IPS-15b (cell line): ENCODE measurements at regions not wholly inside any gene's neighbourhood (a gene's known extent, or its start where the extent isn't known, plus 50 kb on each side); places are given as distances from the start of the nearest gene placed in this dataset.

ENCODE experiments used
- H3K27me3 ChIP-seq: one replicate; pipeline ENCODE4 v1.6.1; 2013; ENCODE audit warnings: low read length; ENCODE audit not compliant: control insufficient read depth, insufficient read depth
- H3K36me3 ChIP-seq: one replicate; pipeline ENCODE4 v1.6.1; 2013; ENCODE audit warnings: low read length; ENCODE audit not compliant: control insufficient read depth, insufficient read depth
- H3K4me1 ChIP-seq: one replicate; pipeline ENCODE4 v1.6.1; 2013; ENCODE audit warnings: mild to moderate bottlenecking, low read length; ENCODE audit not compliant: control insufficient read depth, insufficient read depth
- H3K4me3 ChIP-seq: one replicate; pipeline ENCODE4 v1.5.1; 2013; ENCODE audit warnings: low read depth, low read length
- H3K9ac ChIP-seq: one replicate; pipeline ENCODE4 v1.6.1; 2013; ENCODE audit warnings: low read depth, mild to moderate bottlenecking, low read length
- H3K9me3 ChIP-seq: one replicate; pipeline ENCODE4 v1.6.1; 2013; ENCODE audit warnings: mild to moderate bottlenecking, low read length; ENCODE audit not compliant: control insufficient read depth, insufficient read depth

DNA sequence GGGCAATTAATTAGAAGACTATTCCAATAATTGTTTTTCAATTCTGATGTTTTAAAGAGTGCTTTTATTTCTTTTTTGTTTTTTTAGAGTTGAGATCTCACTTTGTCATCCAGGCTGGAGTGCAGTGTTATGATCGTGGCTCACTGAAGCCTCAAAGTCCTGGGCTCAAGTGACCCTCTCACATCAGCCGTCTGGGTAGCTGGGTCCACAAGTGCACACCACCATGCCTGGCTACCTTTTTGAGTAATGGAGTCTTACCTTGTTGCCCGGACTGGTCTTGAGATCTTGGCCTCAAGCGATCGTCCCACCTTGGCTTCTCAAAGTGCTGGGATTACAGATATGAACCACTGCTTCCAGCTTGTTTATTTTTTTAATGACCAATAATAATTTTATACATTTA lies 207.8 kb downstream of the NDFIP2 start:
- H3K27me3 ChIP-seq, result no peaks in the 10 kb centered on the region
- no peaks in the 10 kb centered on the region for H3K9me3 ChIP-seq
- no peaks in the 10 kb centered on the region for H3K36me3 ChIP-seq
- no peak overlapping the region for H3K9ac ChIP-seq
- H3K4me1 ChIP-seq, result no peaks in the 10 kb centered on the region
- no peak overlapping the region for H3K4me3 ChIP-seq

DNA sequence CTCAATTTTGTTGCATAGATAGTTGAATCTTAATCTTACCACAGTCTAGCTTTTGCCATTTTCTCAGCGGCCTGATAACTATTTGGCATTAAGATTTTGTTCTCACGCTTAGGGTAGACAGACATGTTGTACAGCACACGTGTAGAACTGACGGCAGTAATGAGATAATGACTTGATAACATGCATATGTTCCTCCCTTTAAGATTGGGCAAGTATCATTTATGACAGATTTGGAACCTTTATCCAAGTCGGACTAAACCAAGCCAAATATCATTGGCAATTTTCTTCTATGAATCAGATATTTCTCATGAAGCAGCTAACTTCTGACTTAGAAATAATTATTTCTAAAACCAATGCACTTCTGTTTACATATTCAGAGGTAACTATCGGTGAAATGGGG lies 205.5 kb downstream of the NDFIP2 start:
- H3K9me3 ChIP-seq, result no peaks in the 10 kb centered on the region

DNA sequence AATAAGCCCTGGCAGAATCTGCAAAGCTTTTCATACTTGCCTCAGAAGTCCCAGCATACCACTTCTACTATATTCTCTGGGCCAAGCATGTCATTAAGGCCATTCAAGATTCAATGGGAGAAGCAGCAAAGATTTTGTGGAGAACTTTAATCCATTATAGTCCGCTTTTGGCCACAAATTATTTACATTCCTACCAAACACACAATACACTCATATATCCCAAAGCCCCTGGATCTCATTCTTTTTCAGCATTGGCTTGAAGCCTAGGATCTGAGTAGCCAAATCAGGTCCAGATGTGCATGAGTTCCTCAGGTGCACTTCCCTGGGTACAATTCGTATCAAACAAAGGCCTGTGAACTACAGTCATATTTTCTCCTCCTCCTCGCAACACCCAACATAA lies 203.4 kb downstream of the NDFIP2 start:
- H3K27me3 ChIP-seq, result no peaks in the 10 kb centered on the region
- H3K4me1 ChIP-seq, result no peaks in the 10 kb centered on the region
- H3K4me3 ChIP-seq, result no peak overlapping the region
- H3K9me3 ChIP-seq, result no peaks in the 10 kb centered on the region
- no peaks in the 10 kb centered on the region for H3K36me3 ChIP-seq
- no peak overlapping the region for H3K9ac ChIP-seq

More for the DNA sequence above, 205.5 kb downstream of the NDFIP2 start:
- H3K4me1 ChIP-seq, result no peaks in the 10 kb centered on the region
- H3K27me3 ChIP-seq, result no peaks in the 10 kb centered on the region
- H3K36me3 ChIP-seq, result no peaks in the 10 kb centered on the region
- H3K4me3 ChIP-seq, result no peak overlapping the region
- no peak overlapping the region for H3K9ac ChIP-seq

DNA sequence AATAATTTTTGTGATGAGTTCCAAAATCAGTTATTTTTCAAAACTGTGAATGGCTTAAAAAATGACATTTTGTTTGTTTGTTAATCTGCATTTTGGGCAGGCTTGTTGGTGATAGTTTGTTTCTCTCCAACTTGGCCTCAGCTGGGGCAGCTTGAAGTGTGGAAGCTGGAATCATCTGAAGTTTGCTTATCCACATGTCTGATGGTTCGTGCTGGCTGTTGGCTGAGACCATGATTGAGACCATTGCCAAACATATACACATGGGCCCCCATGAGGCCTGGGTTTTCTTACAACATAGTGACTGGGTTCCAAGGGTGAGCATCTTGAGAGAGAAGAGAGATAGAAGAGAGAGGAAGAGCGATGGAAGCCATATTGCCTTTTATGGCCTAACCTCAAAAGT lies 201.2 kb downstream of the NDFIP2 start:
- Histone ChIP-seq H3K4me1 (no peaks in the 10 kb centered on the region), H3K36me3 (no peaks in the 10 kb centered on the region), H3K4me3 (no peak overlapping the region), H3K27me3 (no peaks in the 10 kb centered on the region), H3K9ac (no peak overlapping the region), H3K9me3 (no peaks in the 10 kb centered on the region)

DNA sequence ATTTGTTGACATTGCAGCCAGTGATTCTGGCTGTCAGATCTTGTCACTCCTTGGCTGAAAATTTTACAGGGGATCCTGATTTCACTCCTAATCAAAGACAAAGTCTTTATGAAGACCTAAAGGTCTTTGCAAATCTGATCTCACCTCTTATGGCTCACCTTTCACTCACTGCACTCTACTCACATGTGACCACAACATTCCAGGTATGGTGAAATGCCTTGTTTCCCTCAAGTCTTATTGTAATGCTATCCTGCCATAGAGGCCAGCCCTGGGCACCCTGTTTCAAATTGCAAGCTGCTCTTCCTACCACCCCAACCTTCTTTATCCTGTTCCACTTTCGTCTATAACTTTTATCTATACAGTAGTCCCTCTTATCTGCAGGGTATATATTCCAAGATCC lies 200.1 kb downstream of the NDFIP2 start:
- Histone ChIP-seq H3K4me3 (no peak overlapping the region), H3K9ac (no peak overlapping the region), H3K4me1 (no peaks in the 10 kb centered on the region), H3K9me3 (no peaks in the 10 kb centered on the region), H3K27me3 (no peaks in the 10 kb centered on the region), H3K36me3 (no peaks in the 10 kb centered on the region)

DNA sequence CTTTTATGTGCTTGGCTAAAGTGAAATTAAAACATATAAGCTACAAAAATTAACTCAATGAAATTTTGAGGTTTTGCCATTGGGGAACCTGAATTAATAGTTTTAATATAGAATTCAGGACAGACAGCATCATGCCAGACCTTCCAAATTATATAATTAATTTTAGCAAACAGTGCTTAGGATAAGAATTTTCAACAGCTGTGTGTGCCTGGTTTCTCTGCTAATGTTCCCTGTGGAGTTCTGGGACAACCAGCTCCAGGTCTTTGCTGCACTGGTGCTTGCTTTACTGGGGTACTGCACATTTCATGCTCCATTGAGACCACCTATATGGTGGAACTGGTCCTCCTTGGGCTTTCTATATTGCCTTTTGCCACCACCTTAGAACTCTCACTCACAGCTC lies 199.5 kb downstream of the NDFIP2 start:
- Histone ChIP-seq H3K27me3 (no peaks in the 10 kb centered on the region), H3K9ac (no peak overlapping the region), H3K36me3 (no peaks in the 10 kb centered on the region), H3K4me1 (no peaks in the 10 kb centered on the region), H3K9me3 (no peaks in the 10 kb centered on the region), H3K4me3 (no peak overlapping the region)

DNA sequence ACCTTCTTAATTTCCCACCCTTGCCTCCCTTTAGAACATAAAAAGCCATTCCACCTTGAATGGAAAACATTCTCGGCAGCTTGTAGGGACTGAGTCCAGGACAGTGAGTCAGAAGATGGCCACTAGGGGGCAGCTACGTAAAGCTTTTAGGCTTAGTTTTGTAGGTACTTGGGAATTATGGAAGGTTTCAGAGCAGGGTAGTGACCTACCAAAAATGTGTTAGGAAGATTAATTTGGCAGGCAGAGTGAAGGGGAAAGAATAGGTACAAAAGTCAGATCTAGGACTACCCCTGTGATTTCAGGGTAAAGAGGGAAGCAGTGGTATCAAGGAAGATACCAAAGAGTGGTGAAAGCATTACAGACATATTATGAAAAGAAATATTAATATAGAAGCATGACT lies 198.4 kb downstream of the NDFIP2 start:
- Histone ChIP-seq H3K27me3 (no peaks in the 10 kb centered on the region), H3K4me1 (no peaks in the 10 kb centered on the region), H3K9ac (no peak overlapping the region), H3K9me3 (no peaks in the 10 kb centered on the region), H3K36me3 (no peaks in the 10 kb centered on the region), H3K4me3 (no peak overlapping the region)

DNA sequence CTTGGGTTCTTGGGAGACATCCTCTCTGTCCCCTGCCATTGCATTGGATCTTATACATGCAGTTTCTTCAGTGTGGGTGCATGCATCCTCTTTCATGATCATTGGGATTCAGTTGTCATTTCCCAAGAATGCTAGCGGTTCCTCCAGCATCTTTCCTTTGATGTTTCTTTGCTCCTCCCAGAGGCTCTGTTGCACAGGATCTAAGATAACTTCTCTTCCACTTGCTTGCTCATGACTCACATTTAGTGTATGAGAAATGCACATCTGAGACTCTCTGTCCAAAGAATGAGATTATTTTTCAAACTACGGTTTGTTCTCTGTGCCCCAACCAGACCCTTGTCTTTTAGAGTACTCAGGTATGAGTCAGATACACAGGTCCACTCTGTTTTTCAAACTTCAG lies 197.1 kb downstream of the NDFIP2 start:
- H3K4me1 ChIP-seq, result no peaks in the 10 kb centered on the region
- no peak overlapping the region for H3K4me3 ChIP-seq
- no peak overlapping the region for H3K9ac ChIP-seq
- H3K27me3 ChIP-seq, result no peaks in the 10 kb centered on the region
- H3K36me3 ChIP-seq, result no peaks in the 10 kb centered on the region
- H3K9me3 ChIP-seq, result no peaks in the 10 kb centered on the region

DNA sequence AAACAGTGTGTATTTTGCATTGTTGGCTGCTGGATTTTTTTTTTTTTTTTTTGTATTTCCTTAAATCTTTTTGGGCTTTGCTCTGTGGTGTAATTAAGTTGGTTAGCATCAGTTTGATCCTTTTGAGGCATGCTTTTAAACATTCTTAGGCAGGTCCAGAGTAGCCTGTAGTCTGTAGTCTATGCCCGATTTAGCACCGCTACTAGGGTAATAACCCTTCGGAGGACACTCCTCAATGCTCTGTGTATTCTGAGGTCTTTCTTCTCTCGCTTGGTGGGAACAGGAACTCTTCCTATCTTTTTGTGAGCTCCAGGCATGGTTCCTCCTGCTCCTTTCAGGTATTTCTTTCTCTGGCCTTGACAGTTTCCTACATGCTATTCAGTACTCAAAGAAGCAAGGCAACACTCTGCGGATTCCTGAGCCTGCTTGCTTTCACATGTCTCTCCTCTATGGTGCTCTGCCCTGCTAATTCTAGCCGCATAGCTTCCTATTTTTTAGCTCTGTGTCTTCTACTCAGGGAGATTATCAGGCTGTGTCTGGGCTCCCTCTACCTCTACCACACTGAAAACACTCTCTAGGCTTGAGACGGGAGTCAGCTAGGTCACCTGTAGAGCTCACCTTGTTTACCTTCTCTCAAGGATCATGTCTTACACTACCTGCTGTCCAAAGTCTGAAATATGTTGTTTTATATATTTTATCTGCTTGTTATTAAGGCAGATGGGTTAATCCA lies 195.1 kb downstream of the NDFIP2 start:
- Histone ChIP-seq H3K27me3 (no peaks in the 10 kb centered on the region), H3K9me3 (no peaks in the 10 kb centered on the region), H3K9ac (no peak overlapping the region), H3K4me3 (no peak overlapping the region), H3K36me3 (no peaks in the 10 kb centered on the region), H3K4me1 (no peaks in the 10 kb centered on the region)

DNA sequence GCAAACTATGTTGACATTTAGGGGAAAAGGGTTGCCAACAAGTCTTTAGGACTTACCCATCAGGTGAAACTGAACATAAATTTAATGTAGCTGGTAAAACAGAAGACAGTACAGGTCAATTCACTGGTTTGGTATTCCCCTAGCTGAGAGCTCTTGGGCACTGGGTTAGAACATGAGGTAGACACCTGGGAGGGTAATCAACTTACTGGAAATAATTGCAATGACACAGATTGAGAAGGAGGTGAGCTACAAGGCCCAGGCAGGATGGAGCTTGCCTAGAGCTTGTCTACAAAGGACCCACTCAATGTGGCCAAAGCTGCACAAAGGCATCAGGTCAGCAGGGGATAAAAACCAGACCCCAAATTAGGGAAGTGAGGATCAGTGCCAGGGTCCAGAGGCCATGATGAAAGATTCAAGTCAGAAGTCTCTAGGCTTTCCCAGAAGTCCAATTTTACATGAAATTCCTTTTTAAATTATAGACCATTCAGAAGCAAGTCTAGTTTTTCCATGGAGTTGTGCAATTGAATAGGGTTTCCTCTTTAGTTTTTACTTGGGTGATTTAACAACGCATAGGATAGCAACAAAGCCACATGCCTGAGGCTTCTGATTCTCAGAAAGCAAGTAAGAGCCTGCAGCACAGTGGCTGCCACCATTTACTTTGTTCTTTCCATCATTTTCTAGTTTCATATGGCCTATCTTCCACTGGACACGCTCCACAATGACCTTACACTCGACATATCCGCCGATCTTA lies 194.0 kb downstream of the NDFIP2 start:
- Histone ChIP-seq H3K36me3 (no peaks in the 10 kb centered on the region), H3K4me3 (no peak overlapping the region), H3K9ac (no peak overlapping the region), H3K4me1 (no peaks in the 10 kb centered on the region), H3K27me3 (no peaks in the 10 kb centered on the region), H3K9me3 (no peaks in the 10 kb centered on the region)

DNA sequence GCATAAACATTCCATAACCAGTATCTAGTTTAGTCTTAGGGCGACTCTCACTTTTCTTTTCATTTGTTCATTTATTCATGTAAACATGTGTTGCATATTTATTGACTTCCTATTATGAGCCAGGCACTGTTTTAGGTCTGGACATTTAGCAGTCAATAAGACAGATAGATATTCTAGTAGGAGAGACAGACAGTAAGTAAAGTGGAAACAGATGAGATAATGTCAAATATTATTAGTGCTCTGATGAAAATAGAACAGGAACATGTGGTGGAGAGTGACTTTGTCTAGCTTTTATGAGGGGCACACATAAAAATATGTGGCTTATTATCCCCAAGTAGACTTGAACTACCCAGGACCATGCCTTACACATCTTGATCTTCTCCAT lies 193.0 kb downstream of the NDFIP2 start:
- Histone ChIP-seq H3K9ac (no peak overlapping the region), H3K9me3 (no peaks in the 10 kb centered on the region), H3K4me1 (no peaks in the 10 kb centered on the region), H3K36me3 (no peaks in the 10 kb centered on the region), H3K4me3 (no peak overlapping the region), H3K27me3 (no peaks in the 10 kb centered on the region)

DNA sequence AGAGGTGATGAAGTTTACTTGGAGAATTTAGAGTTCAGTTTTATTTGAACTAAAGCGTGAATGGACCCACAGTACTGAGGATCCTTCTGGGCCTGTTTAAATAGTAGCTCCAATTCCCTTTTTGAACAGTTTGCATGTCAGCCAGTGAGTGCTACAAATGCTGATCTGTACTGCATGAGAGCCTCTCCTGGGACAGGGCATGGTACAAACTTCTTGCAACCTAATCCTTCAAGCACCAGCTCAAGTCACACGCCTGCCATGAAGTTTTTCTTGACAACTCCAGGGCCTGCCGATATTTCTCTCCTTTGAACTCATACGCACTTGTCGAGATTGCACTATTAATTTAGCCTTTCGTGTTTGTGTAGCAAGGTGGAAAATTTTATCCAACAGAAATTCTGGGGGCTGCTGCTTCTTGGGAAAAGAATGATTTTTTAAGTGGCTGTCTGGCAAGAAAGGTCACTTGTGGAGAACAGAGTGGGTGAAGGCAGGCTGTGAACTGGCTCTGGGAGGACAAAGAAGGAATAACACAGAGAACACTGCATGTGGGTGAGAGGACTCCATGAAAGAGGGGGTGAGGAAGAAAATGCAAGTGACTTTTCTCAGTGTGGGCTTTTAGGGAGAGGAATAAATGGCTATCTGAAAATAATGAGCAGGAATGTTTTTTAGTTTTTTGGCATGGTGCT lies 192.5 kb downstream of the NDFIP2 start:
- Histone ChIP-seq H3K4me1 (no peaks in the 10 kb centered on the region), H3K27me3 (no peaks in the 10 kb centered on the region), H3K9me3 (no peaks in the 10 kb centered on the region), H3K36me3 (no peaks in the 10 kb centered on the region), H3K9ac (no peak overlapping the region), H3K4me3 (no peak overlapping the region)
